Transverse colon (tissue), 3 donors: ENCODE measurements at regions not wholly inside any gene's neighbourhood (a gene's known extent, or its start where the extent isn't known, plus 50 kb on each side); places are given as distances from the start of the nearest gene placed in this dataset.

ENCODE experiments used
- EP300 ChIP-seq: sonication (generic); formaldehyde crosslinking; IDR thresholded peaks from one replicate; pipeline ENCODE4 v1.6.1; 2017; ENCODE audit warnings: antibody characterized with exemption, low read depth
- TF ChIP-seq, protein P1 (sequence below), 5 experiments: fragments of 200-600 bp in 3 of 5; fragments of 450-650 bp in 2 of 5; sonication (generic) in 3 of 5; IDR thresholded peaks; 1 replicate in 2 of 5; 2 replicates in 3 of 5; pipeline ENCODE4 v1.5.1; 2016 to 2017; ENCODE audit warnings: antibody characterized with exemption in 5 of 5, inconsistent platforms in 3 of 5, mild to moderate bottlenecking in 2 of 5, moderate library complexity in 1 of 5

DNA sequence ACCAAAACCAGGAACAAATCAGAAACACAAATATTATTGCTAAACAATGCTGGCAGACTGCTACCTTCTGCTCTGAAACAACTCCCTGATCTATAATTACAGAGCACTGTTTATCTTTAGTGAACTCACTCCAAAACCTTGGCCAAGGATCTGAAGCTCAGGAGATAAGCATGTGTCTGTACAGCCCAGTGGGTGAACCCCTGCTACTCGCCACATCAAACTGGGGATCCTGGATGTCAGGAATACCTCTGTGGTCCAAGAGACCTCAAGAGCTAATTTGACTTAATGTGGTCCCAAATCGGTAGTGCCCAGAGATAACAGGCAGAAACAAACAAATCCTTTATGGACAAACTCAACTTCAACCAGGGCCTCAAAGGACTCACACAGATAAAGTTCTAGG, 381.8 kb downstream of the KIF16B start:
- TF ChIP-seq, protein P1, sequence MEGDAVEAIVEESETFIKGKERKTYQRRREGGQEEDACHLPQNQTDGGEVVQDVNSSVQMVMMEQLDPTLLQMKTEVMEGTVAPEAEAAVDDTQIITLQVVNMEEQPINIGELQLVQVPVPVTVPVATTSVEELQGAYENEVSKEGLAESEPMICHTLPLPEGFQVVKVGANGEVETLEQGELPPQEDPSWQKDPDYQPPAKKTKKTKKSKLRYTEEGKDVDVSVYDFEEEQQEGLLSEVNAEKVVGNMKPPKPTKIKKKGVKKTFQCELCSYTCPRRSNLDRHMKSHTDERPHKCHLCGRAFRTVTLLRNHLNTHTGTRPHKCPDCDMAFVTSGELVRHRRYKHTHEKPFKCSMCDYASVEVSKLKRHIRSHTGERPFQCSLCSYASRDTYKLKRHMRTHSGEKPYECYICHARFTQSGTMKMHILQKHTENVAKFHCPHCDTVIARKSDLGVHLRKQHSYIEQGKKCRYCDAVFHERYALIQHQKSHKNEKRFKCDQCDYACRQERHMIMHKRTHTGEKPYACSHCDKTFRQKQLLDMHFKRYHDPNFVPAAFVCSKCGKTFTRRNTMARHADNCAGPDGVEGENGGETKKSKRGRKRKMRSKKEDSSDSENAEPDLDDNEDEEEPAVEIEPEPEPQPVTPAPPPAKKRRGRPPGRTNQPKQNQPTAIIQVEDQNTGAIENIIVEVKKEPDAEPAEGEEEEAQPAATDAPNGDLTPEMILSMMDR (IDR thresholded peaks at IDR 0.05), result no peak
- no peak for TF ChIP-seq EP300
